HG03558 (cell line): ENCODE measurements at regions not wholly inside any gene's neighbourhood (a gene's known extent, or its start where the extent isn't known, plus 50 kb on each side); places are given as distances from the start of the nearest gene placed in this dataset.

Experiments used
- ATAC-seq: cut with Tn5 transposase; IDR thresholded peaks from one replicate; pipeline ENCODE4 v1.9.1; 2021; ENCODE audit warnings: moderate number of reproducible peaks; ENCODE audit not compliant: unreplicated experiment; ENCODE audit errors: extremely low read depth

GRCh38 chr2:147657086-147658000, 187.5 kb upstream of the ACVR2A start:
- ATAC-seq, result no peak

GRCh38 chr2:147649998-147650397, 194.8 kb upstream of the ACVR2A start:
- ATAC-seq, result no peak

- no peak for ATAC-seq
Observed at GRCh38 chr2:147649286-147649685, 195.5 kb upstream of the ACVR2A start.

GRCh38 chr2:147648471-147648870, 196.4 kb upstream of the ACVR2A start:
- no peak for ATAC-seq

GRCh38 chr2:147647816-147648215, 197.0 kb upstream of the ACVR2A start:
- ATAC-seq, result no peak

- ATAC-seq, result no peak
Observed at GRCh38 chr2:147646818-147647468, 197.9 kb upstream of the ACVR2A start.

- ATAC-seq, result no peak
Observed at GRCh38 chr2:147644491-147644890, 200.3 kb upstream of the ACVR2A start.

- no peak for ATAC-seq
Observed at GRCh38 chr2:147642765-147643164, 202.1 kb upstream of the ACVR2A start.

- no peak for ATAC-seq
Observed at GRCh38 chr2:147641651-147642050, 203.2 kb upstream of the ACVR2A start.

- ATAC-seq, result peak; percentile 80
Observed at GRCh38 chr2:147639891-147640290, 204.9 kb upstream of the ACVR2A start.

GRCh38 chr2:147639386-147639785, 205.4 kb upstream of the ACVR2A start:
- no peak for ATAC-seq

GRCh38 chr2:147636886-147637285, 207.9 kb upstream of the ACVR2A start:
- ATAC-seq, result no peak

GRCh38 chr2:147636238-147636882, 208.5 kb upstream of the ACVR2A start:
- ATAC-seq, result no peak

- ATAC-seq, result no peak
Observed at GRCh38 chr2:147634826-147635225, 210.0 kb upstream of the ACVR2A start.

GRCh38 chr2:147632198-147632597, 212.6 kb upstream of the ACVR2A start:
- no peak for ATAC-seq

GRCh38 chr2:147631294-147631693, 213.5 kb upstream of the ACVR2A start:
- ATAC-seq, result no peak

GRCh38 chr2:147630585-147630984, 214.2 kb upstream of the ACVR2A start:
- ATAC-seq, result no peak

GRCh38 chr2:147628971-147629421, 215.8 kb upstream of the ACVR2A start:
- peak; percentile 37 for ATAC-seq

GRCh38 chr2:147623328-147623727, 221.5 kb upstream of the ACVR2A start:
- peak; percentile 89 for ATAC-seq

GRCh38 chr2:147621656-147622197, 223.1 kb upstream of the ACVR2A start:
- ATAC-seq, result no peak

- no peak for ATAC-seq
Observed at GRCh38 chr2:147619808-147620207, 225.0 kb upstream of the ACVR2A start.
